ENCODE measurements at regions not wholly inside any gene's neighbourhood (a gene's known extent, or its start where the extent isn't known, plus 50 kb on each side); places are given as distances from the start of the nearest gene placed in this dataset.

GRCh38 chr17:62188713-62189112 is 123.6 kb upstream of the MED13 start:
- H3K27ac ChIP-seq: peak overlapping the region; percentile 47 to 71; a peak in 5 of 6 replicates
- TF ChIP-seq MYC (IDR thresholded peaks at IDR 0.05; ENCODE audit: borderline replicate concordance, low read length): no peak
- TF ChIP-seq POLR2A (IDR thresholded peaks at IDR 0.05; ENCODE audit: low read length): no peak
- TF ChIP-seq HOXA7 (CRISPR knock-in tag; IDR thresholded peaks at IDR 0.05): no peak
- no peak for TF ChIP-seq ELK1 (IDR thresholded peaks at IDR 0.05; ENCODE audit: low read depth, low read length)
- 0 out of 2 replicates have a peak, but pooled peaks have one; percentile 35 for TF ChIP-seq GATA3 (IDR thresholded peaks at IDR 0.05; ENCODE audit: borderline replicate concordance)
- no peak for TF ChIP-seq CHD4 (IDR thresholded peaks at IDR 0.05; ENCODE audit: borderline replicate concordance)
- TF ChIP-seq TFCP2L1 (CRISPR knock-in tag; IDR thresholded peaks at IDR 0.05): no peak
- TF ChIP-seq USF2 (IDR thresholded peaks at IDR 0.05): 0 out of 2 replicates have a peak, but pooled peaks have one; percentile 25
- no peak for TF ChIP-seq EHMT2 (IDR thresholded peaks at IDR 0.05; ENCODE audit: low read depth)
- TF ChIP-seq E2F6 (IDR thresholded peaks at IDR 0.05; ENCODE audit: borderline replicate concordance, low read depth): no peak
- peak in 1 of 2 experiments; percentile 45; a peak in 1 of 5 replicates for TF ChIP-seq JUN (IDR thresholded peaks at IDR 0.05)
- TF ChIP-seq MAFK (IDR thresholded peaks at IDR 0.05; ENCODE audit: partially characterized antibody): no peak
- TF ChIP-seq FOSL2 (IDR thresholded peaks at IDR 0.05): no peak; the same call in 1 of the 2 replicates
- TF ChIP-seq FOSL2 (CRISPR knock-in tag; IDR thresholded peaks at IDR 0.05): peak; percentile 18
- no peak; a peak in 1 of 5 replicates for TF ChIP-seq RAD21 (conservative IDR thresholded peaks at IDR 0.05 in 1 of 2, IDR thresholded peaks at IDR 0.05 in 1 of 2)
- no peak for TF ChIP-seq ZNF302 (CRISPR knock-in tag; IDR thresholded peaks at IDR 0.05)
- no peak for TF ChIP-seq RNF2 (IDR thresholded peaks at IDR 0.05; ENCODE audit: borderline replicate concordance, low read depth)
- TF ChIP-seq SMC3 (IDR thresholded peaks at IDR 0.05): no peak
- no peak for TF ChIP-seq HMGXB4 (CRISPR knock-in tag; IDR thresholded peaks at IDR 0.05; ENCODE audit: borderline replicate concordance)
- TF ChIP-seq ESRRA (IDR thresholded peaks at IDR 0.05; ENCODE audit: borderline replicate concordance, low read length): no peak
- TF ChIP-seq HEYL (CRISPR knock-in tag; IDR thresholded peaks at IDR 0.05): no peak
- TF ChIP-seq NFE2L2 (conservative IDR thresholded peaks at IDR 0.05; ENCODE audit: low read length): no peak
- no peak for TF ChIP-seq EHF (CRISPR knock-in tag; IDR thresholded peaks at IDR 0.05)
- TF ChIP-seq RARB (CRISPR knock-in tag; IDR thresholded peaks at IDR 0.05): no peak
- TF ChIP-seq CTCF (IDR thresholded peaks at IDR 0.05): no peak
- TF ChIP-seq HES2 (IDR thresholded peaks at IDR 0.05): no peak
- TF ChIP-seq ZC3H11A (IDR thresholded peaks at IDR 0.05): no peak
- TF ChIP-seq PHF8 (IDR thresholded peaks at IDR 0.05; ENCODE audit: borderline replicate concordance, low read depth): no peak
- TF ChIP-seq KDM1A (IDR thresholded peaks at IDR 0.05; ENCODE audit: low read depth): no peak
- TF ChIP-seq ZSCAN20 (CRISPR knock-in tag; IDR thresholded peaks at IDR 0.05): no peak
- no peak for TF ChIP-seq CBX2 (IDR thresholded peaks at IDR 0.05; ENCODE audit: borderline replicate concordance, low read depth)
- TF ChIP-seq FOSB (CRISPR knock-in tag; IDR thresholded peaks at IDR 0.05): no peak
- TF ChIP-seq RFX5 (IDR thresholded peaks at IDR 0.05): no peak
- peak; percentile 54; the same call in 1 of the 3 replicates for TF ChIP-seq BCL3 (IDR thresholded peaks at IDR 0.05)
- no peak for TF ChIP-seq KDM5A (IDR thresholded peaks at IDR 0.05)
- no peak for TF ChIP-seq CBX8 (IDR thresholded peaks at IDR 0.05)

More at GRCh38 chr17:62188713-62189112, 123.6 kb upstream of the MED13 start:
- FAIRE-seq: no peak
- Histone ChIP-seq H3K4me3 (0 out of 3 replicates have a peak overlapping the region, but pooled peaks have one; percentile 8), H3K4me2 (peak overlapping the region; percentile 74), H3K9me3 (no peaks in the 10 kb centered on the region), H3K4me1 (peaks cover 19% of the 10 kb centered on the region)
- ChIA-PET CTCF (interaction anchor here (1.3 to 2.9 kb wide), 4 partner anchors 9 to 79 kb away, joined by 3 to 10 read pairs (median 7); no protein-coding TSS in a partner anchor), POLR2A (interaction anchor here (0.7 kb wide), 1 partner anchor 9 kb away, joined by 5 read pairs; no protein-coding TSS in a partner anchor)
- WGBS (ENCODE audit: missing lambda C conversion rate): 7% methylated on average over 5 of the region's 5 CpGs
- peak; percentile 45 to 61 for DNase-seq (ENCODE audit: low read depth in 1 of 2, low spot score in 1 of 2)
- peak; percentile 68 to 84 for ATAC-seq

Data from A549 (cell line).